ENCODE measurements at regions not wholly inside any gene's neighbourhood (a gene's known extent, or its start where the extent isn't known, plus 50 kb on each side); places are given as distances from the start of the nearest gene placed in this dataset.

GRCh38 chr16:85170066-85170491 lies 57.8 kb upstream of the CIBAR2 start:
- no peaks in the 10 kb centered on the region for H3K9me3 Mint-ChIP-seq
- H3K27ac Mint-ChIP-seq: no peak overlapping the region
- no peak for DNase-seq
- POLR2A ChIA-PET: no interaction called here
- H3K4me3 Mint-ChIP-seq: peak overlapping the region in 1 of 10 donors; percentile 51
- H3K4me1 Mint-ChIP-seq: peaks cover 2 to 6% (median 4%) of the 10 kb centered on the region in 4 donors
- peaks cover 0 to 5% (median 0%) of the 10 kb centered on the region in 3 donors for H3K36me3 Mint-ChIP-seq
- H3K27me3 Mint-ChIP-seq: peaks cover 27 to 61% (median 47%) of the 10 kb centered on the region in 5 donors
- ATAC-seq: no peak

GRCh38 chr16:85170590-85171003 lies 58.3 kb upstream of the CIBAR2 start:
- peaks cover 2 to 6% (median 4%) of the 10 kb centered on the region in 4 donors for H3K4me1 Mint-ChIP-seq
- H3K4me3 Mint-ChIP-seq: peak overlapping the region in 5 of 10 donors; percentile 19 to 69 (median 63)

GRCh38 chr16:85171004-85171758 lies 58.9 kb upstream of the CIBAR2 start:
- H3K4me3 Mint-ChIP-seq: peak overlapping the region in 8 of 10 donors; percentile 22 to 79 (median 64)
- H3K27ac Mint-ChIP-seq: no peak overlapping the region
- H3K27me3 Mint-ChIP-seq: peaks cover 27 to 65% (median 48%) of the 10 kb centered on the region in 5 donors
- no peak for ATAC-seq
- H3K36me3 Mint-ChIP-seq: peaks cover 0 to 5% (median 0%) of the 10 kb centered on the region in 3 donors
- POLR2A ChIA-PET: no interaction called here
- DNase-seq: no peak
- H3K9me3 Mint-ChIP-seq: no peaks in the 10 kb centered on the region
- H3K4me1 Mint-ChIP-seq: peaks cover 2 to 6% (median 4%) of the 10 kb centered on the region in 4 donors

More at GRCh38 chr16:85170590-85171003, 58.3 kb upstream of the CIBAR2 start:
- Mint-ChIP-seq H3K9me3 (no peaks in the 10 kb centered on the region), H3K27ac (no peak overlapping the region), H3K27me3 (peaks cover 27 to 61% (median 47%) of the 10 kb centered on the region in 5 donors), H3K36me3 (peaks cover 0 to 5% (median 0%) of the 10 kb centered on the region in 3 donors)
- POLR2A ChIA-PET: no interaction called here
- ATAC-seq (no peak), DNase-seq (no peak)

- no peak overlapping the region for H3K27ac Mint-ChIP-seq
- H3K36me3 Mint-ChIP-seq: peaks cover 0 to 5% (median 0%) of the 10 kb centered on the region in 3 donors
- peaks cover 23 to 72% (median 52%) of the 10 kb centered on the region in 5 donors for H3K27me3 Mint-ChIP-seq
- peak overlapping the region in 7 of 10 donors; percentile 4 to 69 (median 53) for H3K4me3 Mint-ChIP-seq
- no peaks in the 10 kb centered on the region for H3K9me3 Mint-ChIP-seq
- peaks cover 4 to 9% (median 5%) of the 10 kb centered on the region in 4 donors for H3K4me1 Mint-ChIP-seq
- POLR2A ChIA-PET: no interaction called here
- no peak for DNase-seq
- no peak for ATAC-seq
Measured at GRCh38 chr16:85171759-85172454, 59.6 kb upstream of the CIBAR2 start.

- H3K27me3 Mint-ChIP-seq: peaks cover 25 to 74% (median 56%) of the 10 kb centered on the region in 5 donors
- H3K4me3 Mint-ChIP-seq: peak overlapping the region in 3 of 10 donors; percentile 5 to 30 (median 18)
- peaks cover 4 to 9% (median 6%) of the 10 kb centered on the region in 4 donors for H3K4me1 Mint-ChIP-seq
- POLR2A ChIA-PET: no interaction called here
- peaks cover 0 to 5% (median 0%) of the 10 kb centered on the region in 3 donors for H3K36me3 Mint-ChIP-seq
- H3K9me3 Mint-ChIP-seq: no peaks in the 10 kb centered on the region
- ATAC-seq (no peak), DNase-seq (no peak)
- no peak overlapping the region for H3K27ac Mint-ChIP-seq
Measured at GRCh38 chr16:85172455-85173145, 60.3 kb upstream of the CIBAR2 start.

- peaks cover 4 to 9% (median 4%) of the 10 kb centered on the region in 4 donors for H3K4me1 Mint-ChIP-seq
- H3K9me3 Mint-ChIP-seq: no peaks in the 10 kb centered on the region
- no peak overlapping the region for H3K27ac Mint-ChIP-seq
- DNase-seq (no peak), ATAC-seq (no peak)
- peaks cover 25 to 81% (median 64%) of the 10 kb centered on the region in 5 donors for H3K27me3 Mint-ChIP-seq
- H3K36me3 Mint-ChIP-seq: peaks cover 0 to 5% (median 0%) of the 10 kb centered on the region in 3 donors
- POLR2A ChIA-PET: no interaction called here
- H3K4me3 Mint-ChIP-seq: peak overlapping the region in 3 of 10 donors; percentile 5 to 56 (median 30)
Measured at GRCh38 chr16:85173146-85173980, 61.1 kb upstream of the CIBAR2 start.

- DNase-seq (no peak), ATAC-seq (no peak)
- H3K4me1 Mint-ChIP-seq: peaks cover 4 to 9% (median 4%) of the 10 kb centered on the region in 4 donors
- peaks cover 27 to 83% (median 66%) of the 10 kb centered on the region in 5 donors for H3K27me3 Mint-ChIP-seq
- peak overlapping the region in 1 of 10 donors; percentile 65 for H3K27ac Mint-ChIP-seq
- no peak overlapping the region for H3K4me3 Mint-ChIP-seq
- peaks cover 0 to 3% (median 0%) of the 10 kb centered on the region in 3 donors for H3K36me3 Mint-ChIP-seq
- POLR2A ChIA-PET: no interaction called here
- no peaks in the 10 kb centered on the region for H3K9me3 Mint-ChIP-seq
Measured at GRCh38 chr16:85173981-85174751, 61.9 kb upstream of the CIBAR2 start.

- H3K4me3 Mint-ChIP-seq: no peak overlapping the region
- H3K36me3 Mint-ChIP-seq: peaks cover 0 to 3% (median 0%) of the 10 kb centered on the region in 3 donors
- H3K4me1 Mint-ChIP-seq: peaks cover 4 to 9% (median 4%) of the 10 kb centered on the region in 4 donors
- no peaks in the 10 kb centered on the region for H3K9me3 Mint-ChIP-seq
- no peak for DNase-seq
- H3K27ac Mint-ChIP-seq: no peak overlapping the region
- H3K27me3 Mint-ChIP-seq: peaks cover 27 to 83% (median 67%) of the 10 kb centered on the region in 5 donors
- POLR2A ChIA-PET: no interaction called here
- ATAC-seq: no peak
Measured at GRCh38 chr16:85174871-85175723, 62.8 kb upstream of the CIBAR2 start.

- Mint-ChIP-seq H3K9me3 (no peaks in the 10 kb centered on the region), H3K4me3 (no peak overlapping the region), H3K36me3 (peaks cover 0 to 3% (median 0%) of the 10 kb centered on the region in 3 donors), H3K4me1 (peaks cover 4 to 9% (median 4%) of the 10 kb centered on the region in 4 donors), H3K27ac (no peak overlapping the region), H3K27me3 (peaks cover 27 to 77% (median 67%) of the 10 kb centered on the region in 5 donors)
- DNase-seq (no peak), ATAC-seq (no peak)
- POLR2A ChIA-PET: no interaction called here
Measured at GRCh38 chr16:85175724-85176233, 63.5 kb upstream of the CIBAR2 start.

GRCh38 chr16:85176541-85177447 lies 64.5 kb upstream of the CIBAR2 start:
- DNase-seq (no peak), ATAC-seq (no peak)
- Mint-ChIP-seq H3K27me3 (peaks cover 21 to 67% (median 60%) of the 10 kb centered on the region in 5 donors), H3K4me3 (no peak overlapping the region), H3K27ac (peak overlapping the region in 1 of 10 donors; percentile 44), H3K36me3 (peaks cover 0 to 3% (median 0%) of the 10 kb centered on the region in 3 donors), H3K4me1 (peaks cover 1 to 5% (median 4%) of the 10 kb centered on the region in 4 donors), H3K9me3 (no peaks in the 10 kb centered on the region)
- POLR2A ChIA-PET: no interaction called here
